H1 (cell line): ENCODE measurements at regions not wholly inside any gene's neighbourhood (a gene's known extent, or its start where the extent isn't known, plus 50 kb on each side); places are given as distances from the start of the nearest gene placed in this dataset.

ENCODE experiments used
- ATF3 ChIP-seq: IDR thresholded peaks from 2 replicates; pipeline ENCODE4 v1.6.1; 2011; ENCODE audit warnings: low read depth, mild to moderate bottlenecking, low read length; ENCODE audit not compliant: insufficient read depth
- BRCA1 ChIP-seq: IDR thresholded peaks from 2 replicates; pipeline ENCODE4 v1.6.1; 2012; ENCODE audit warnings: low read depth, low read length, improper control_type of control experiment
- CHD2 ChIP-seq: IDR thresholded peaks from 2 replicates; pipeline ENCODE4 v1.6.1; 2012; ENCODE audit warnings: low read length, improper control_type of control experiment
- CHD7 ChIP-seq: fragments of 300-600 bp; sonication (generic); IDR thresholded peaks from 2 replicates; pipeline ENCODE4 v1.7.1; 2012; ENCODE audit warnings: low read length, moderate library complexity, mild to moderate bottlenecking, inconsistent platforms; ENCODE audit not compliant: insufficient replicate concordance
- CREB1 ChIP-seq: IDR thresholded peaks from 2 replicates; pipeline ENCODE4 v1.6.1; 2012; ENCODE audit warnings: inconsistent platforms
- HDAC6 ChIP-seq: IDR thresholded peaks from one replicate; pipeline ENCODE4 v1.7.1; 2012; ENCODE audit warnings: low read depth, mild to moderate bottlenecking, inconsistent platforms, low read length, moderate library complexity
- KDM4A ChIP-seq: IDR thresholded peaks from one replicate; pipeline ENCODE4 v1.7.1; 2012; ENCODE audit warnings: low read depth, mild to moderate bottlenecking, moderate library complexity, low read length, inconsistent platforms; ENCODE audit not compliant: severe bottlenecking
- KDM5A ChIP-seq: fragments of 200-600 bp; IDR thresholded peaks from 2 replicates; pipeline ENCODE4 v1.7.1; 2012; ENCODE audit warnings: mild to moderate bottlenecking, low read length, inconsistent platforms, mixed read lengths
- PHF8 ChIP-seq: fragments of 200-600 bp; sonication (generic); conservative IDR thresholded peaks from 2 replicates; pipeline ENCODE4 v1.7.1; 2012; ENCODE audit warnings: low read depth, mild to moderate bottlenecking, inconsistent platforms, low read length, moderate library complexity
- POU5F1 ChIP-seq: IDR thresholded peaks from 2 replicates; pipeline ENCODE4 v1.6.1; 2011; ENCODE audit warnings: low read depth, mild to moderate bottlenecking, low read length, moderate library complexity
- RNF2 ChIP-seq: fragments of 200-900, 300-1000 bp; sonication (generic); IDR thresholded peaks from 2 replicates; pipeline ENCODE4 v1.7.1; 2016; ENCODE audit warnings: borderline replicate concordance, low read depth, mild to moderate bottlenecking, antibody characterized with exemption, low read length; ENCODE audit not compliant: poor library complexity, severe bottlenecking; ENCODE audit errors: missing control alignments
- SP1 ChIP-seq: IDR thresholded peaks from 2 replicates; pipeline ENCODE4 v1.6.1; 2011; ENCODE audit warnings: low read depth, low read length
- TAF1 ChIP-seq: IDR thresholded peaks from 2 replicates; pipeline ENCODE4 v1.6.1; 2011; ENCODE audit warnings: mild to moderate bottlenecking, low read depth, low read length

- TF ChIP-seq CHD7 (no peak), ATF3 (no peak), CHD2 (no peak), POU5F1 (no peak), RNF2 (no peak), SP1 (no peak), HDAC6 (no peak), KDM4A (no peak), BRCA1 (no peak), CREB1 (no peak), TAF1 (no peak), PHF8 (no peak), KDM5A (no peak)
These were observed 1068.2 kb upstream of the AMELY start (continued) for GRCh38 chrY:7979770-7980169.
